ENCODE measurements at regions not wholly inside any gene's neighbourhood (a gene's known extent, or its start where the extent isn't known, plus 50 kb on each side); places are given as distances from the start of the nearest gene placed in this dataset.

- TF ChIP-seq, protein P1, sequence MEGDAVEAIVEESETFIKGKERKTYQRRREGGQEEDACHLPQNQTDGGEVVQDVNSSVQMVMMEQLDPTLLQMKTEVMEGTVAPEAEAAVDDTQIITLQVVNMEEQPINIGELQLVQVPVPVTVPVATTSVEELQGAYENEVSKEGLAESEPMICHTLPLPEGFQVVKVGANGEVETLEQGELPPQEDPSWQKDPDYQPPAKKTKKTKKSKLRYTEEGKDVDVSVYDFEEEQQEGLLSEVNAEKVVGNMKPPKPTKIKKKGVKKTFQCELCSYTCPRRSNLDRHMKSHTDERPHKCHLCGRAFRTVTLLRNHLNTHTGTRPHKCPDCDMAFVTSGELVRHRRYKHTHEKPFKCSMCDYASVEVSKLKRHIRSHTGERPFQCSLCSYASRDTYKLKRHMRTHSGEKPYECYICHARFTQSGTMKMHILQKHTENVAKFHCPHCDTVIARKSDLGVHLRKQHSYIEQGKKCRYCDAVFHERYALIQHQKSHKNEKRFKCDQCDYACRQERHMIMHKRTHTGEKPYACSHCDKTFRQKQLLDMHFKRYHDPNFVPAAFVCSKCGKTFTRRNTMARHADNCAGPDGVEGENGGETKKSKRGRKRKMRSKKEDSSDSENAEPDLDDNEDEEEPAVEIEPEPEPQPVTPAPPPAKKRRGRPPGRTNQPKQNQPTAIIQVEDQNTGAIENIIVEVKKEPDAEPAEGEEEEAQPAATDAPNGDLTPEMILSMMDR (IDR thresholded peaks at IDR 0.05; ENCODE audit: low read depth, low read length, missing input control) = no peak
- TF ChIP-seq RAD21 (IDR thresholded peaks at IDR 0.05) (no peak), MAX (IDR thresholded peaks at IDR 0.05) (no peak), GABPA (IDR thresholded peaks at IDR 0.05 in 1 of 2, conservative IDR thresholded peaks at IDR 0.05 in 1 of 2) (no peak), RXRA (IDR thresholded peaks at IDR 0.05) (no peak), SP1 (IDR thresholded peaks at IDR 0.05) (no peak), JUND (IDR thresholded peaks at IDR 0.05) (no peak), YY1 (IDR thresholded peaks at IDR 0.05) (no peak), EGR1 (IDR thresholded peaks at IDR 0.05; ENCODE audit: low read depth in 2 of 2) (no peak), TAF1 (conservative IDR thresholded peaks at IDR 0.05) (no peak), ATF3 (IDR thresholded peaks at IDR 0.05) (no peak), FOXA1 (IDR thresholded peaks at IDR 0.05) (no peak)
- TF ChIP-seq, protein P2, sequence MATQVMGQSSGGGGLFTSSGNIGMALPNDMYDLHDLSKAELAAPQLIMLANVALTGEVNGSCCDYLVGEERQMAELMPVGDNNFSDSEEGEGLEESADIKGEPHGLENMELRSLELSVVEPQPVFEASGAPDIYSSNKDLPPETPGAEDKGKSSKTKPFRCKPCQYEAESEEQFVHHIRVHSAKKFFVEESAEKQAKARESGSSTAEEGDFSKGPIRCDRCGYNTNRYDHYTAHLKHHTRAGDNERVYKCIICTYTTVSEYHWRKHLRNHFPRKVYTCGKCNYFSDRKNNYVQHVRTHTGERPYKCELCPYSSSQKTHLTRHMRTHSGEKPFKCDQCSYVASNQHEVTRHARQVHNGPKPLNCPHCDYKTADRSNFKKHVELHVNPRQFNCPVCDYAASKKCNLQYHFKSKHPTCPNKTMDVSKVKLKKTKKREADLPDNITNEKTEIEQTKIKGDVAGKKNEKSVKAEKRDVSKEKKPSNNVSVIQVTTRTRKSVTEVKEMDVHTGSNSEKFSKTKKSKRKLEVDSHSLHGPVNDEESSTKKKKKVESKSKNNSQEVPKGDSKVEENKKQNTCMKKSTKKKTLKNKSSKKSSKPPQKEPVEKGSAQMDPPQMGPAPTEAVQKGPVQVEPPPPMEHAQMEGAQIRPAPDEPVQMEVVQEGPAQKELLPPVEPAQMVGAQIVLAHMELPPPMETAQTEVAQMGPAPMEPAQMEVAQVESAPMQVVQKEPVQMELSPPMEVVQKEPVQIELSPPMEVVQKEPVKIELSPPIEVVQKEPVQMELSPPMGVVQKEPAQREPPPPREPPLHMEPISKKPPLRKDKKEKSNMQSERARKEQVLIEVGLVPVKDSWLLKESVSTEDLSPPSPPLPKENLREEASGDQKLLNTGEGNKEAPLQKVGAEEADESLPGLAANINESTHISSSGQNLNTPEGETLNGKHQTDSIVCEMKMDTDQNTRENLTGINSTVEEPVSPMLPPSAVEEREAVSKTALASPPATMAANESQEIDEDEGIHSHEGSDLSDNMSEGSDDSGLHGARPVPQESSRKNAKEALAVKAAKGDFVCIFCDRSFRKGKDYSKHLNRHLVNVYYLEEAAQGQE (IDR thresholded peaks at IDR 0.05) = no peak
These were observed 456.6 kb upstream of the CELF4 start for GRCh38 chr18:38022234-38022633.

Measured in liver (tissue), 3 donors.